ENCODE measurements at regions not wholly inside any gene's neighbourhood (a gene's known extent, or its start where the extent isn't known, plus 50 kb on each side); places are given as distances from the start of the nearest gene placed in this dataset.

DNA sequence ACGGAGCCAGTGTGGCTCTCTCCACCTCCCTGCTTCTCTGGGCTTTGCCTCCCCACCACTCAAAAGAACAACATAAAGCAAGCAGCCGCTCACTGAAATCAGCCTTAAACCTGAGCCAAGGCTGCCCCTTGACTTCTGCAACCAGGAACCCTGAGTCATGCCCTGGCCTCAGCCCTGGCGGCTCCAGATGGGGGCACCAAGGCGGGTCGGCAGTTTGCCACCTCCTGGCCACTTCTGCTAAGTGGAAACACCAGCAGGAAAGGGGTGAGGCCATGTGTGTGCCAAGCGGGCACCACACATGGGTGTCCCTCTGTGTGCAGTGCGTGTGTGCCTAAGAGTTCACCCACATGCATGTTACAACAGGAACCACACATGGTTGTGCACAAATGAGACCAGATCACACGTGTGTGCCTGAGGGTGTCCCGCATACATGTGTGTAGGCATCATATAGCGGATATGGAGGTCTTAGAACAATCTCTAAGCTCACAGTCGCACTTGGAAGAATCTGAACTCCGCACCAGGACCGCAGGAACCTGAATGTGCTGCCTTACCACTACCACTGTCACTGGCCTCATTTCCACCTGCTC lies 221.2 kb downstream of the MN1 start:
- H3K27ac ChIP-seq: no peak overlapping the region
- H3K9me3 ChIP-seq: no peaks in the 10 kb centered on the region
- peaks cover 7% of the 10 kb centered on the region for H3K4me1 ChIP-seq (ENCODE audit: insufficient read depth)
- no peak overlapping the region for H3K4me3 ChIP-seq
- no peaks in the 10 kb centered on the region for H3K27me3 ChIP-seq
- WGBS, 3 donors: 87 to 93% (median 92%) methylated on average over 13 of the region's 13 CpGs
- TF ChIP-seq EP300 (IDR thresholded peaks at IDR 0.05) (no peak), POLR2A (IDR thresholded peaks at IDR 0.05) (no peak)
- no peak for DNase-seq
- intact Hi-C loops (cut with DNase I): no loop called here
- no peaks in the 10 kb centered on the region for H3K36me3 ChIP-seq

DNA sequence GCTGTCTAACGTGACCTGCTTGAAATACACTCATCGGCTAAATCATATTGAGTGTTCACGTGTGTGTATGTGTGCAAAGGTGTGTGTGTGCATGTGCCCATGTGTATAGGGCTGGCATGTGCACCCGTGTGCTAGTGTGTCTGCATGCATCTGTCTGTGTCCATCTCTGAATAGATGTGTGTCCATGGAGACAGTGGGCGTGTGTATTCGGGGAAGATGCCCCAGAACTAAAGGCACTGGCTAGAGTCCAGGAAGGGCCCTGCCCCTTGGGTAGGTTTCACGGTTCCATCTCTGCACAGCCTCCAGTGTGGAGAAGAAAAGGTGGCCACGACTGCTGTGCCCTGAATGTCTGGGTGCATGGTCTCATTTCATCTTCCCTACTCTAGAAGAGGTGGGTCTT lies 220.3 kb downstream of the MN1 start:
- intact Hi-C loops (cut with DNase I): no loop called here
- Histone ChIP-seq H3K27me3 (no peaks in the 10 kb centered on the region), H3K9me3 (no peaks in the 10 kb centered on the region), H3K4me3 (no peak overlapping the region), H3K27ac (peak overlapping the region in 1 of 2 donors; percentile 50), H3K4me1 (ENCODE audit: insufficient read depth) (peaks cover 7% of the 10 kb centered on the region), H3K36me3 (no peaks in the 10 kb centered on the region)
- DNase-seq: no peak
- WGBS, 3 donors: 78 to 79% (median 79%) methylated on average over 8 of the region's 8 CpGs
- TF ChIP-seq, protein P1, sequence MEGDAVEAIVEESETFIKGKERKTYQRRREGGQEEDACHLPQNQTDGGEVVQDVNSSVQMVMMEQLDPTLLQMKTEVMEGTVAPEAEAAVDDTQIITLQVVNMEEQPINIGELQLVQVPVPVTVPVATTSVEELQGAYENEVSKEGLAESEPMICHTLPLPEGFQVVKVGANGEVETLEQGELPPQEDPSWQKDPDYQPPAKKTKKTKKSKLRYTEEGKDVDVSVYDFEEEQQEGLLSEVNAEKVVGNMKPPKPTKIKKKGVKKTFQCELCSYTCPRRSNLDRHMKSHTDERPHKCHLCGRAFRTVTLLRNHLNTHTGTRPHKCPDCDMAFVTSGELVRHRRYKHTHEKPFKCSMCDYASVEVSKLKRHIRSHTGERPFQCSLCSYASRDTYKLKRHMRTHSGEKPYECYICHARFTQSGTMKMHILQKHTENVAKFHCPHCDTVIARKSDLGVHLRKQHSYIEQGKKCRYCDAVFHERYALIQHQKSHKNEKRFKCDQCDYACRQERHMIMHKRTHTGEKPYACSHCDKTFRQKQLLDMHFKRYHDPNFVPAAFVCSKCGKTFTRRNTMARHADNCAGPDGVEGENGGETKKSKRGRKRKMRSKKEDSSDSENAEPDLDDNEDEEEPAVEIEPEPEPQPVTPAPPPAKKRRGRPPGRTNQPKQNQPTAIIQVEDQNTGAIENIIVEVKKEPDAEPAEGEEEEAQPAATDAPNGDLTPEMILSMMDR (IDR thresholded peaks at IDR 0.05): no peak

DNA sequence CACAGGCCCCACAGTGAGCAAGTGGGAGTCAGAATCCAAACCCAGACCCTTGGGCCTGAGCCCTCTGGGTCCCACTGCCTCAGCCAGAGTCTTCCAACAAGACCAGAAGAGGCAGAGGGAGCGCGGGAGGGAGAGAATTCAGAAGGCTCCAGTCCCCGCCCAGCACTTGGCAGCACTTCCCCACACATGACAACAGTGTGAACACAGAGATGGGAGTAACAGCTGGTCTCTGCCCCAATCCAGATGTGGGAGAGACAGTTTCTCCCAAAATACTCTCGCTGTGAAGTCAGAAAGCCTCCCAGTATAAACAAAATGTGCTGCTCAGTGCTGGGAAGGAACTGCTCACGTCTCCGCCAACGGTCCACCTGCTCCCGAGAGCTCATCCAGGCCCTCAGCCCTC lies 219.9 kb downstream of the MN1 start:
- Histone ChIP-seq H3K36me3 (no peaks in the 10 kb centered on the region), H3K4me3 (no peak overlapping the region), H3K27ac (peak overlapping the region in 1 of 2 donors; percentile 50), H3K4me1 (ENCODE audit: insufficient read depth) (peaks cover 7% of the 10 kb centered on the region), H3K27me3 (no peaks in the 10 kb centered on the region), H3K9me3 (no peaks in the 10 kb centered on the region)
- DNase-seq: peak; percentile 83 to 91 (median 85)
- no peak for TF ChIP-seq POLR2A (IDR thresholded peaks at IDR 0.05)
- TF ChIP-seq EP300 (IDR thresholded peaks at IDR 0.05): no peak
- TF ChIP-seq, protein P1 (IDR thresholded peaks at IDR 0.05): no peak
- WGBS, 3 donors: 11 to 14% (median 13%) methylated on average over 8 of the region's 8 CpGs
- intact Hi-C loops (cut with DNase I): no loop called here

DNA sequence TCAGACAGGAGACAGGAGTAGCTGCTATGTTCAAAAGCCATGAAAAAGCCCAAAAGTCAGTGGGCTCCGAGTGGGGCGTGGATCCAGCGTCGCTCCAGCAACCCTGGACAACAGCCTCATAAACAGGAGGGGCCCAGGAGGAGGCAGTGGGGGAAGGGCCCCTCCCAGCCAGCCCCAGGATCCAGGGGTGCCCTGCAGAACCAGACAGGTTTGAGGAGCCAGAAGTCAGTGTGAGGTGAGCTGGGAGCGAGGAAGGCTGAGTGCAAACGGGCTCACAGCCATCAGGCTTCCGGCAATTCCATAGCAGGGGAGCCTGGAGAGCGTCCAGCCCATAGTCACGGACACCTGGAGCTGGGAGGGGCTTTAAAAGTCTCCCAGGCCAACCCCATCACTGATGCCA lies 217.7 kb downstream of the MN1 start:
- no peaks in the 10 kb centered on the region for H3K27me3 ChIP-seq
- 55 to 76% (median 72%) methylated on average over 8 to 9 of the region's 9 CpGs for WGBS, 3 donors
- H3K4me1 ChIP-seq (ENCODE audit: insufficient read depth): peaks cover 4% of the 10 kb centered on the region
- no peak overlapping the region for H3K27ac ChIP-seq
- H3K36me3 ChIP-seq: no peaks in the 10 kb centered on the region
- intact Hi-C loops (cut with DNase I): no loop called here
- no peaks in the 10 kb centered on the region for H3K9me3 ChIP-seq
- TF ChIP-seq POLR2A (IDR thresholded peaks at IDR 0.05) (no peak), EP300 (IDR thresholded peaks at IDR 0.05) (no peak)
- TF ChIP-seq, protein P1 (IDR thresholded peaks at IDR 0.05): no peak
- DNase-seq: no peak
- no peak overlapping the region for H3K4me3 ChIP-seq

DNA sequence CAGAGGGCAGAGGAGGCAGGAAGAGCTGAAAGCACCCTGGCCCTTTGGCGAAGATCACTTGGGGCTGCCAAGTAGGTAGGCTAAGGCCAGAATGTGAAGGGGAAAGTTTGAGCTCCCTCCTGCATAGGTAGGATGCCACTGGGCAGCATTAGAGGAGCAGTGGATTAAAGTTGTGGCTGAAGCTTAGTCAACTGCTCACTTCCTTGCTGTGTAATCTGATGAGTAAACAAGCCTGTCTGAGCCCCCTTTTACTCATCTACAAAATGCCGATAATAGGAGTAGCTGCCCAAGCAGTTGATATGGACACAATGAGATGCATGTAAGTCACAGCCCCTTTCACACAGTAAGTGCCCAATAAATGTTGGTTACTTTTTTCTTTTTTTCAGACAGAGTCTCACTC lies 216.4 kb downstream of the MN1 start:
- intact Hi-C loops (cut with DNase I): no loop called here
- Histone ChIP-seq H3K4me3 (no peak overlapping the region), H3K27ac (no peak overlapping the region), H3K36me3 (no peaks in the 10 kb centered on the region), H3K27me3 (no peaks in the 10 kb centered on the region), H3K9me3 (no peaks in the 10 kb centered on the region), H3K4me1 (ENCODE audit: insufficient read depth) (peaks cover 4% of the 10 kb centered on the region)
- 67 to 93% (median 74%) methylated on average over 2 of the region's 2 CpGs for WGBS, 3 donors
- no peak for DNase-seq
- TF ChIP-seq, protein P1 (IDR thresholded peaks at IDR 0.05): no peak
- TF ChIP-seq EP300 (IDR thresholded peaks at IDR 0.05) (no peak), POLR2A (IDR thresholded peaks at IDR 0.05) (no peak)
